Ureter (tissue), 1 donor: ENCODE measurements at regions not wholly inside any gene's neighbourhood (a gene's known extent, or its start where the extent isn't known, plus 50 kb on each side); places are given as distances from the start of the nearest gene placed in this dataset.

Source experiments
- DNase-seq: peaks from one replicate; pipeline ENCODE4 v3.0.0-alpha.2; 2020; ENCODE audit warnings: low spot score
- donor health status: DM: yes; HTN: yes; CAD: no.

GRCh38 chr10:33126742-33127141 lies 168.7 kb upstream of the ITGB1 start:
- DNase-seq, result no peak

GRCh38 chr10:33125522-33126517 lies 167.8 kb upstream of the ITGB1 start:
- DNase-seq, result peak; percentile 58

GRCh38 chr10:33125111-33125510 lies 167.1 kb upstream of the ITGB1 start:
- no peak for DNase-seq

GRCh38 chr10:33123680-33124079 lies 165.7 kb upstream of the ITGB1 start:
- DNase-seq, result no peak

- DNase-seq, result no peak
Observed at GRCh38 chr10:33122014-33122809, 164.2 kb upstream of the ITGB1 start.

- no peak for DNase-seq
Observed at GRCh38 chr10:33120700-33121099, 162.7 kb upstream of the ITGB1 start.

GRCh38 chr10:33120275-33120674 lies 162.2 kb upstream of the ITGB1 start:
- no peak for DNase-seq

- no peak for DNase-seq
Observed at GRCh38 chr10:33117816-33118215, 159.8 kb upstream of the ITGB1 start.

GRCh38 chr10:33117230-33117629 lies 159.2 kb upstream of the ITGB1 start:
- no peak for DNase-seq

- no peak for DNase-seq
Observed at GRCh38 chr10:33115738-33116719, 158.0 kb upstream of the ITGB1 start.

GRCh38 chr10:33114451-33114952 lies 156.5 kb upstream of the ITGB1 start:
- DNase-seq, result no peak

- no peak for DNase-seq
Observed at GRCh38 chr10:33113466-33113865, 155.4 kb upstream of the ITGB1 start.

GRCh38 chr10:33112831-33113455 lies 154.9 kb upstream of the ITGB1 start:
- DNase-seq, result no peak

GRCh38 chr10:33111488-33112051 lies 153.5 kb upstream of the ITGB1 start:
- no peak for DNase-seq

- DNase-seq, result no peak
Observed at GRCh38 chr10:33109788-33110469, 151.9 kb upstream of the ITGB1 start.

- no peak for DNase-seq
Observed at GRCh38 chr10:33109384-33109783, 151.4 kb upstream of the ITGB1 start.

GRCh38 chr10:33107953-33108352 lies 149.9 kb upstream of the ITGB1 start:
- DNase-seq, result no peak

GRCh38 chr10:33106767-33107166 lies 148.7 kb upstream of the ITGB1 start:
- no peak for DNase-seq

GRCh38 chr10:33103863-33104379 lies 145.9 kb upstream of the ITGB1 start:
- DNase-seq, result no peak

GRCh38 chr10:33102071-33102470 lies 144.0 kb upstream of the ITGB1 start:
- no peak for DNase-seq
